ENCODE measurements at regions not wholly inside any gene's neighbourhood (a gene's known extent, or its start where the extent isn't known, plus 50 kb on each side); places are given as distances from the start of the nearest gene placed in this dataset.
"Not testable (repeated sequence)": the region's sequence is repeated elsewhere in the genome, so short reads cannot be mapped to it uniquely, and the experiment has no call there.

DNA sequence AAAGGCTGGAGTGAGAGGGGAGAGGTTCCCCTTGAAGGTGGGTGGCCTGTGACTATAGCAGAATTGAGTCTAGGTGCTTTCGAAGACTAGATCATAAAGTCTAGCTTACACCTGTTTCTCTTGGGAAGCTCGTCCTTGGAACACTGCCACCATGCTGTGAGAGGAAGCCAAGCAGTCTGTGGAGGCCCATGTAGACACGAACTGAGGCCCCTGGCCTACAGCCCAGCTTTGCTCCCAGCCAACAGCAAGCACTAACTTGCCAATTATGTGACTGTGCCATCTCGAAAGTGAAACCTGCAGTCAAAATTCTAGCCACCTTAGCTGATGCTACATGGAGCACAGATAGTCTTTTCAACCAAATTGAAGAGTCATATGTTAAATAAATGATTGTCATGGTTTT is 190.5 kb upstream of the NECTIN3 start:
- Histone ChIP-seq H3K36me3 (no peaks in the 10 kb centered on the region), H3K4me3 (no peak overlapping the region), H3K27me3 (no peaks in the 10 kb centered on the region), H3K4me1 (no peaks in the 10 kb centered on the region), H3K27ac (no peak overlapping the region), H3K9me3 (no peaks in the 10 kb centered on the region)
- TF ChIP-seq, protein P1, sequence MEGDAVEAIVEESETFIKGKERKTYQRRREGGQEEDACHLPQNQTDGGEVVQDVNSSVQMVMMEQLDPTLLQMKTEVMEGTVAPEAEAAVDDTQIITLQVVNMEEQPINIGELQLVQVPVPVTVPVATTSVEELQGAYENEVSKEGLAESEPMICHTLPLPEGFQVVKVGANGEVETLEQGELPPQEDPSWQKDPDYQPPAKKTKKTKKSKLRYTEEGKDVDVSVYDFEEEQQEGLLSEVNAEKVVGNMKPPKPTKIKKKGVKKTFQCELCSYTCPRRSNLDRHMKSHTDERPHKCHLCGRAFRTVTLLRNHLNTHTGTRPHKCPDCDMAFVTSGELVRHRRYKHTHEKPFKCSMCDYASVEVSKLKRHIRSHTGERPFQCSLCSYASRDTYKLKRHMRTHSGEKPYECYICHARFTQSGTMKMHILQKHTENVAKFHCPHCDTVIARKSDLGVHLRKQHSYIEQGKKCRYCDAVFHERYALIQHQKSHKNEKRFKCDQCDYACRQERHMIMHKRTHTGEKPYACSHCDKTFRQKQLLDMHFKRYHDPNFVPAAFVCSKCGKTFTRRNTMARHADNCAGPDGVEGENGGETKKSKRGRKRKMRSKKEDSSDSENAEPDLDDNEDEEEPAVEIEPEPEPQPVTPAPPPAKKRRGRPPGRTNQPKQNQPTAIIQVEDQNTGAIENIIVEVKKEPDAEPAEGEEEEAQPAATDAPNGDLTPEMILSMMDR (IDR thresholded peaks at IDR 0.05) = peak in 3 of 6 experiments; percentile 26 to 42 (median 39)
- TF ChIP-seq POLR2A (IDR thresholded peaks at IDR 0.05) = no peak
- DNase-seq = peak in 2 of 3 donors; percentile 52 to 59

DNA sequence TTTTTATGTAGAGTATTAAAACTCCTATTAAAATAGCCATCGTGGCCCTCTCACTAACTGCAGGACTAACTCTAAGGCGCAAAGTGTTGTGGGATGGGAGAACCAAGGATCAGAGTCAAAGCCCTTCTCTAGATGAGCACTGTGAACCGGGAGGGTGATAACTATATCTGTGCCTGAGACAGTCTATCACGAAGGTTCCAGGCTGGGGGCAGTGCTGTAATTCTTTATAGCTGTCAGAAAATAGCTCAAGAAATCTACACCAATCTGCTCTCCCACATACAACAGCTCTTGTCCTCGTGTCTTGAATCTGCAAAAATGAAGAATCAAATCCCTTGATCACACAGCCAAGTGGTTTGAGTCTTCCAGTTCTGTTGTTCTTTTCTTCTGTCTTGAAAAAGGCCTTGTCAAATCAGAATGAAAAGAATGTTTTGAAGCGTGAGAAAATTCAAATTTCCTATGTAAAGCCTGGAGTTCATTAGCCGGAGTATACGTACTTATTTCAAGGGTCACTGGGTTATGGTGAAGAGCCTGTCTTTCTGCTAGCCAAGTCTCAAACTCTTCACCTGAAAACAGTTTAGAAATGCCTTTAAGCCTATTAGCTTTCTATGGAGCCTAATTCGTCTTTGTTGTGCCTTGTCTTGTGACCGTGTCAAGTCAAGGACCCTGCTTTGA is 185.3 kb upstream of the NECTIN3 start:
- no peak for DNase-seq
- Histone ChIP-seq H3K9me3 (no peaks in the 10 kb centered on the region), H3K27ac (no peak overlapping the region), H3K4me3 (no peak overlapping the region), H3K4me1 (no peaks in the 10 kb centered on the region), H3K36me3 (no peaks in the 10 kb centered on the region), H3K27me3 (no peaks in the 10 kb centered on the region)
- TF ChIP-seq, protein P1 (IDR thresholded peaks at IDR 0.05) = no peak
- TF ChIP-seq POLR2A (IDR thresholded peaks at IDR 0.05) = no peak

GRCh38 chr3:110887176-110887575 is 184.4 kb upstream of the NECTIN3 start:
- H3K36me3 ChIP-seq = no peaks in the 10 kb centered on the region
- TF ChIP-seq, protein P1 (IDR thresholded peaks at IDR 0.05) = no peak
- TF ChIP-seq POLR2A (IDR thresholded peaks at IDR 0.05) = no peak
- no peak overlapping the region for H3K27ac ChIP-seq
- H3K4me3 ChIP-seq = no peak overlapping the region
- H3K9me3 ChIP-seq = no peaks in the 10 kb centered on the region
- no peaks in the 10 kb centered on the region for H3K4me1 ChIP-seq
- no peak for DNase-seq
- no peaks in the 10 kb centered on the region for H3K27me3 ChIP-seq

DNA sequence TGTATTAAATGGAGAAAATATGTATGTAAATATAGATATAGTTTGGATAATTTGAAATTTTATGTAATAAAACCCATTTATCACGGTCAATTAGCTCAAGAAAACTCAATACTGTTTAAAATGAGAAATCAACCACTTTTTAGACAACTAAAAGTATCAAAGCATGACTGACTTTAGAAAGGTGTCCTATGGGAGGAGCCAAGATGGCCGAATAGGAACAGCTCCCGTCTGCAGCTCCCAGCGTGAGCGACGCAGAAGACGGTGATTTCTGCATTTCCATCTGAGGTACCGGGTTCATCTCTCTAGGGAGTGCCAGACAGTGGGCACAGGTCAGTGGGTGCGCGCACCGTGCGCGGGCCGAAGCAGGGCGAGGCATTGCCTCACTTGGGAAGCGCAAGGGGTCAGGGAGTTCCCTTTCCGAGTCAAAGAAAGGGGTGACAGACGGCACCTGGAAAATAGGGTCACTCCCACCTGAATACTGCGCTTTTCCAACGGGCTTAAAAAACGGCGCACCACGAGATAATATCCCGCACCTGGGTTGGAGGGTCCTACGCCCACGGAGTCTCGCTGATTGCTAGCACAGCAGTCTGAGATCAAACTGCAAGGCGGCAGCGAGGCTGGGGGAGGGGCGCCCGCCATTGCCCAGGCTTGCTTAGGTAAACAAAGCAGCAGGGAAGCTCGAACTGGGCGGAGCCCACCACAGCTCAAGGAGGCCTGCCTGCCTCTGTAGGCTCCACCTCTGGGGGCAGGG is 182.8 kb upstream of the NECTIN3 start:
- not testable (repeated sequence) for H3K36me3 ChIP-seq, H3K27me3 ChIP-seq, H3K27ac ChIP-seq, H3K4me1 ChIP-seq, H3K4me3 ChIP-seq, H3K9me3 ChIP-seq, DNase-seq

GRCh38 chr3:110889376-110889699 is 182.3 kb upstream of the NECTIN3 start:
- not testable (repeated sequence) for DNase-seq, H3K4me3 ChIP-seq, H3K4me1 ChIP-seq, H3K27ac ChIP-seq, H3K9me3 ChIP-seq, H3K36me3 ChIP-seq, H3K27me3 ChIP-seq

GRCh38 chr3:110894574-110894973 is 177.0 kb upstream of the NECTIN3 start:
- Histone ChIP-seq H3K4me1 (no peaks in the 10 kb centered on the region), H3K36me3 (no peaks in the 10 kb centered on the region), H3K9me3 (no peaks in the 10 kb centered on the region), H3K27me3 (no peaks in the 10 kb centered on the region), H3K4me3 (no peak overlapping the region), H3K27ac (no peak overlapping the region)
- DNase-seq = no peak
- TF ChIP-seq, protein P1 (IDR thresholded peaks at IDR 0.05) = no peak
- no peak for TF ChIP-seq POLR2A (IDR thresholded peaks at IDR 0.05)

Measured in Peyer's patch (tissue), 4 donors.